Stimulated activated CD4-positive, alpha-beta T cell treated with anti-CD3 and anti-CD28 coated beads, Interleukin-15, amount 100 ng/mL, for 1 hour (primary cell): ENCODE measurements at regions not wholly inside any gene's neighbourhood (a gene's known extent, or its start where the extent isn't known, plus 50 kb on each side); places are given as distances from the start of the nearest gene placed in this dataset.

ENCODE experiments used
- DNase-seq, 2 donors: peaks; one replicate each; pipeline ENCODE4 v3.0.0-alpha.2; 2020; ENCODE audit warnings: low read depth in 1 of 2, low spot score in 1 of 2

DNA sequence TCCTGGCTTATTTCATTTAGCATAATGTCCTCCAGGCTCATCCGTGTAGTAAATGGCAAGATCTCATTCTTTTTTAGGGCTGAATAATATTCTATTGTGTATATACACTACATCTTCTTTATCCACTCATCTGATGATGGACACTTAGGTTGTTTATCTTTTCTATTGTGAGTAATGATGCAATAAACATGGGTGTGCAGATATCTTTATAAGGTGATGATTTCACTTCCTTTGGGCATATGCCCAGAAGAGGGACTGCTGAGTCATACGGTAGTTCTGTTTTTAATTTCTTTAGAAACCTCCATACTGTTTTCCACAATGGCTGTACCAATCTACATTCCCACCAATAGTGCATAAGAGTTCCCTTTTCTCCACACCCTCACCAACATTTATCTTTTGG, 317.6 kb upstream of the CNKSR2 start:
- no peak for DNase-seq

GRCh38 chrX:21047034-21047455, 327.2 kb upstream of the CNKSR2 start:
- DNase-seq = no peak

GRCh38 chrX:21014326-21014725, 359.9 kb upstream of the CNKSR2 start:
- DNase-seq = no peak

DNA sequence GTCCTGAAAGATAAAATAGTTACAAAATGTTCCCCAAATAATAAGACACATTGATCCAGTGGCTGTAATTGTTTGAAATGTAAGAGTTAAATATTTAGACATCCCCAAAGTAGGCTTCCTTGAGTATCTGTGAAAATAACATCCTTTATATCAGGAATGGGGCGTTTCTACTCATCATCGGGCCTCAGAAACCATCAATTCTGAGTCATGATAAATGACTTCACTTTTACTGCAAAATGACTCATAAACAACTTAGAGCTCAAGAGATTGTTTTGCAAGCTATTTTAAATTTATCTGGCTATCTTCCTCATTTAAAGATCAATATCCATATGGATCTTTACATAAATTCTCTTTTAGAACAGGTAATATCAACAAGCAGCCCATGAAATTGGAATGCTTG, 369.4 kb upstream of the CNKSR2 start:
- DNase-seq = no peak

- no peak for DNase-seq
These were observed 378.4 kb upstream of the CNKSR2 start for GRCh38 chrX:20995829-20996228.

- DNase-seq = no peak
These were observed 384.9 kb upstream of the CNKSR2 start for GRCh38 chrX:20989361-20989760.

DNA sequence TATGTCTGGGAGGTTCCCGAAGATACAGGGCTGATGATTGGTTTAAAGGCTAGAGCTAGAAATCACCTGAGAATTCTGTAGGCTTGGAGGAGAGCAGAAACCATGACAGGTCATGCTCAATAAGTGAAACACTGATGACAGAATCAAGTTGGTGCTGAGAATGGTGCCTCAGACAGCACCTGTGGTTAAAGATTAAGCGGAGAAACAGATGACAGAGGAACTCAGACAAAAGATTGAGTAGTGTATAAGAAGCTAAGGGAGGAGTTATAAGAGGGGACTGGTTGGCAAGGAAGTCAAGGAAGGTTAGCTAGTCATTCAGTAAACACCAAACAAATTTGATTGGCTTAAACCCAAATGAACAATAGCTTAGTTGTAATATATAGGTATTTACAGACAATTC, 385.4 kb upstream of the CNKSR2 start:
- DNase-seq = no peak

DNA sequence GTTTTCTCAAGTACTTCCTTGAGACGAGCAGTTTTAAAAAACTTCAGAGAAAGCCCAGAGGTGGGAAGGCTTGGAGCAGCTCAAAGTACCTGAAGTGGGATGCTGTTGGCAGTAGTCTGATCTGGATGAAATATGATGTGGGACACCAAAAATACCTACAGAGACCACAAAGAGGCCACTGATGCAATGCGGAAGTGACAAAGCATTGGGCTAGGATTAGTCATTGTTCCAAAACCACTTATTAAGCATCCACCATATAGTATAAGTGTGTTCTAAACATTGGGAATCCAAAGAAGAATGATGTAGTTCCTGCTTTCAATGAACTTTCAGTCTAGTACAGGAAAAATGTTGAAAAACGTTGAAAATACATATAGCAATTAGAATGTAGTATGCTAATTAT, 386.1 kb upstream of the CNKSR2 start:
- DNase-seq = no peak

GRCh38 chrX:20980426-20980825, 393.8 kb upstream of the CNKSR2 start:
- no peak for DNase-seq

DNA sequence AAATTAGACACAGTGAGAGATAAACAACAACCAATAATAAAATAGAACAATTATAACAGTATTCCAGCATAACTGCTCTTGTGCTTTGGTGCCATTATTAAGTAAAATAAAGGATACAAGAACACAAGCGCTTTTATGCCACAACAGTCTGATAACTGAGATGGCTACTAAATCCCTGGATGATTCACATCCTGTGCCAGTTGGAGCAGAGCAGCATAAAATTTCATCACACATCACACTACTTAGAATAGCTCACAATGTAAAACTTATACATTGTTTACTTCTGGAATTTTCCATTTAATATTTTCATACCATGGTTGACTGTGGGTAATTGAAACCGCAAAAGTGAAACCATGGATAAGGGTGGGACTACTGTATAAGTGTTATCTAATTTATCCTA, 399.9 kb upstream of the CNKSR2 start:
- no peak for DNase-seq

DNA sequence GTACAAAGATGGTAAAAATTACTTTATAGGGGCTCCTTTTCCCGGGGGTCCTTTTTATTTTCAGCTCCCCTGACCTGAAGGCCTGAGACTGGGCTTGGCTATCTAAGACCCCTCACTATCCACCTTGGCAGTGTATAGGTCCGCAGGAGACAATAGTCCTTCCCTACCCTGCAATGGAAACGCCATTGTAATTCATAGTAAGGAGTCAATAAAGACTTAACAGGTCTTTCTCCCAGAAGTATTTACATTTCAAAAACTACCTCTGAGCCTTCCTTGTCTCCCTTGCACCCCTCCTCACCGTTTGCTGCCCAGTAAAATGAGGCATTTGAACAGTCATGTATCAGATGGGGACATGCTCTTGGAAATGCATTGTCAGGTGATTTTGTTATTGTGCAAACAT, 401.2 kb upstream of the CNKSR2 start:
- DNase-seq = no peak

DNA sequence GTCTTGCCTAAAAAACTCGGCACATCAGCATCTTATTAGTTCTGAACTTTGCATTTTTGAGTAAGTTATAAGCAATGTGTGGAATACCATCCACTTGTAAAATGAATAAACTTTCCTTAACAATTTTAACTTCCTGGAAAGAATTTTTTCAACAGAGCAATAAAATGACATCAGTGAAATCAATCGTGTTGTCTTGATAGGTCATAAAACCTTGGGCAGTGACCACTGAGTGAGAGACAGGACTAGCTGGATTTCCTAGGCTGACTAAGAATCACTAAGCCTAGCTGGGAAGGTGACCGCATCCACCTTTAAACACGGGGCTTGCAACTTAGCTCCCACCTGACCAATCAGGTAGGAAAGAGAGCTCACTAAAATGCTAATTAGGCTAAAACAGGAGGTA, 403.0 kb upstream of the CNKSR2 start:
- DNase-seq = no peak

- DNase-seq = no peak
These were observed 404.7 kb upstream of the CNKSR2 start for GRCh38 chrX:20969565-20969964.

GRCh38 chrX:20968996-20969395, 405.2 kb upstream of the CNKSR2 start:
- DNase-seq = no peak

- DNase-seq = no peak
These were observed 406.5 kb upstream of the CNKSR2 start for GRCh38 chrX:20967725-20968124.

DNA sequence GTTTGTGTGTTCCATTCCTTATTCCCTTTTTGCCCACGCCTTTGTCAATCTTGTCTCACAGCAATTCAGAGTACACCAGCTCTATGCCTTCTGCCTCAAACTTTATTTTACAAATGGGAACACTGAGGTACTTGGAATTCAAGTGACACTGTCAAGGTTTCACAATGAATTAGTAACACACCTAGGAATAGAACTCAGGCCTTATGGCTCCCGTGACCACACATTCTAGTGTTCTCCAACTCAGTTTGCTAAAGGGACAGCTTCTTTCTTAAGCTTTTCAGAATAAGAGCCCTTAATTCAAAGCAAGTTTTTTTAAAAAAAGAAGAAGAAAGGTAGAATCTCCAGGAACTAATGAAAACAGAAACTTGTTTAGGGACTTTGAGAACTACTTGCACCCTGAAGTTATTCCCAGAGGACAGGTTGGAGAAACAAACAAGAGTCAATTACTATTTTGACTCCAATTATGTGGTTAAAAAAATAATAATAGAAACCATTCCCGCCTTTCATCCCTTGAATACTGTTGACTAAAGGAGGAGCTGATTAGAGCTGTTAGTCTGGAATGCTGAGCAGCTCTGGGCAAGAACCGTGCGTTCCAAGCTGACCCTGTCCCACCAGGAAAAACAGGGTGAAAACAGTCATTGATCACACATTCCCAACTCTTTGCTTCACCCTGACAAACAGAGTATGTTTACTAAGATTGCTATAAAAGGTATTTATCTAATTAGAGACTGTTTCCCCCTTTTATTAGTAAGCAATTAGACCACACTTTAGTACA, 408.8 kb upstream of the CNKSR2 start:
- no peak for DNase-seq

- no peak for DNase-seq
These were observed 420.2 kb upstream of the CNKSR2 start for GRCh38 chrX:20954014-20954413.

DNA sequence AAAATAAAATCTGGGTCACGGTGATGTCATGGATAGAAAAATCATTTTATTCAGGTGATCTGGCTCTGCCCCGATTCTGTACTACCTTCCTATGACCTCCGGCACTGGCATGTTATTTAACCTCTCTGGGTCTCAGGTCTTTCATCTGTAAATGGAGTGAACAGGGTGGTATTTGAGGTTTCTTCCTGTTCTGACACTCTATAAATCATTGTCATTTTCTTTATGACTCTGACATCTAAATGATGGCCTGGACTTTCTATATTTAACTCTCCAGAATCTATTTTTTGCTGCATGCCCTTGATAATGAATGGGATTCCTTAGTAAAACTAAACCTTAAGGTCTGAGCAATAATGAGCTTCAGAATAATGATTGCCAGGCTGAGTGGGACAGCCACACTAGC, 422.0 kb upstream of the CNKSR2 start:
- no peak for DNase-seq

GRCh38 chrX:20951016-20951810, 423.0 kb upstream of the CNKSR2 start:
- DNase-seq = no peak

DNA sequence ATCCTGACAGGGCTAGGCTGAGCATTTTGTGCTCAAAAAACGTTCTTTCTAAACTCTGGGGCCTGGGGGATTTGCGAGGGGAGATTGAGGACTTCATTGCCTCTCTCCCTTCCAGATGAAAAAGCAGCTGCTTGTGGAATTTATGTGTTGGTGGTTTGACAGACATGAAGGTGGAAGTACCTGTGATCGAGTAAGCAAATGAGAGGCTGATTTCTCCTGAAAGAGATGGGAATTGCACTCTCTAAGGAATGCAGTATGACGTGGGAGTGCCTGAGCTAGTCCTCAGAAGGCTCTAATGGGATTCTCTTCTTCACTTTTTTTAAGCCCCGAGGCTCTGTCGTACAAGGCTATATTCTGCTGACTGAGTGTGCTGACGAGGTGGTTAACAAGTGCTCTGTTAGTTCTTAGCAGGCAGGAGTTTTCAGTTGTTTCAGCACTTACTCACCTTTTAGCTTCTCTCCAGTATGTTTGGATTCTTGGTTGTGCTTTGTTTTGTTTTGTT, 426.8 kb upstream of the CNKSR2 start:
- DNase-seq = no peak

DNA sequence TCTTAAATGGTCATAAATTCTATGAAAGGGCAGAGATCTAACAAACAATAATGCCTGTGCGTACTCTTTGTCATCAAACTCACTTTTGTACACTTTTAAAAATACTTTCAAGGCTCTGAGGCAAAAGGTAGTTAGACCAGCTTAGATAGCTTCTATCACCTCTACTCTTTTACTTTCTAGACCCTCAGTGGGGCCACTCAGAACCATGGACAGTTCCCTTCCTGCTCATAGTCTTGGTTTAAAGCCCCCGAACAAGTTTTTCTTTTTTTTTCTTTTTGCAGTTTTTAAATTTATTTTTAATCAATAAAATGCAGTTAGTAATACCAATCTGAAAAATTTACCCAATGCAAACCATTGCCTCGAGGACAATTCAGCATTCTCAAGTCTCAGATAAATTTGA, 460.5 kb upstream of the CNKSR2 start:
- no peak for DNase-seq

- no peak for DNase-seq
These were observed 467.6 kb upstream of the CNKSR2 start for GRCh38 chrX:20906571-20906970.
